Vagina (tissue), 2 donors: ENCODE measurements at regions not wholly inside any gene's neighbourhood (a gene's known extent, or its start where the extent isn't known, plus 50 kb on each side); places are given as distances from the start of the nearest gene placed in this dataset.

Experiments used
- CTCF ChIP-seq, 3 experiments: fragments of 450-650 bp in 2 of 3; fragments of 200-600 bp in 1 of 3; sonication (generic) in 1 of 3; IDR thresholded peaks; one replicate each; pipeline ENCODE4 v1.5.1; 2017 to 2019; ENCODE audit warnings: antibody characterized with exemption in 3 of 3, mild to moderate bottlenecking in 2 of 3, moderate library complexity in 2 of 3
- POLR2A ChIP-seq, 2 donors: fragments of 450-650 bp; IDR thresholded peaks; one replicate each; pipeline ENCODE4 v1.6.1; 2017; ENCODE audit warnings: antibody characterized with exemption in 2 of 2, mild to moderate bottlenecking in 2 of 2, moderate library complexity in 2 of 2
- POLR2AphosphoS5 ChIP-seq, 2 donors: sonication (generic); formaldehyde crosslinking; IDR thresholded peaks; one replicate each; pipeline ENCODE4 v1.9.0; 2017; ENCODE audit warnings: antibody characterized with exemption in 2 of 2, mild to moderate bottlenecking in 2 of 2, low read depth in 1 of 2; ENCODE audit not compliant: insufficient read depth in 1 of 2

- no peak for TF ChIP-seq POLR2AphosphoS5 (IDR thresholded peaks at IDR 0.05; ENCODE audit: insufficient read depth in 1 of 2, low read depth in 1 of 2)
- no peak for TF ChIP-seq POLR2A (IDR thresholded peaks at IDR 0.05)
- no peak for TF ChIP-seq CTCF (IDR thresholded peaks at IDR 0.05)
Measured at GRCh38 chr1:91098299-91098906, 76.6 kb upstream of the ZNF644 start.
